ENCODE measurements at regions not wholly inside any gene's neighbourhood (a gene's known extent, or its start where the extent isn't known, plus 50 kb on each side); places are given as distances from the start of the nearest gene placed in this dataset.

DNA sequence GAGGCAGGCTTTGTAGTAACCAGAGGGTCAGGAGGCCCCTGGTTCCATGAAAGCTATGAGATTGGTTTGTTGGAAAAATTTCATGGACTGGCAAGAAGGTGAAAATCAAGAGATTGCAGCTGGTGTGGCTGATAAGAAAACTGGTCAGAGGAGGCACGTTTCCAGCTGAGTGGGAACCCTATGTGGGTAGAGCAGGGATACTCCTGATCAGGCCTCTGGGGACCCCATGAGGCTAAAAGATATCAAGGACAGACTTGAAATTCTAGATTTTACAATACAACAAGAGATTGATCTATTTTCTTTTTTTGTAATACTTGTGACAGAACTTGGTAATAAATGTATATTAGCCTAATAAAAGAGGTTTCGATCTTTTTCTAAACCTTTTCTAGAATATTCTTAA, 1615.1 kb downstream of the DPP10 start:
- TF ChIP-seq, protein P1, sequence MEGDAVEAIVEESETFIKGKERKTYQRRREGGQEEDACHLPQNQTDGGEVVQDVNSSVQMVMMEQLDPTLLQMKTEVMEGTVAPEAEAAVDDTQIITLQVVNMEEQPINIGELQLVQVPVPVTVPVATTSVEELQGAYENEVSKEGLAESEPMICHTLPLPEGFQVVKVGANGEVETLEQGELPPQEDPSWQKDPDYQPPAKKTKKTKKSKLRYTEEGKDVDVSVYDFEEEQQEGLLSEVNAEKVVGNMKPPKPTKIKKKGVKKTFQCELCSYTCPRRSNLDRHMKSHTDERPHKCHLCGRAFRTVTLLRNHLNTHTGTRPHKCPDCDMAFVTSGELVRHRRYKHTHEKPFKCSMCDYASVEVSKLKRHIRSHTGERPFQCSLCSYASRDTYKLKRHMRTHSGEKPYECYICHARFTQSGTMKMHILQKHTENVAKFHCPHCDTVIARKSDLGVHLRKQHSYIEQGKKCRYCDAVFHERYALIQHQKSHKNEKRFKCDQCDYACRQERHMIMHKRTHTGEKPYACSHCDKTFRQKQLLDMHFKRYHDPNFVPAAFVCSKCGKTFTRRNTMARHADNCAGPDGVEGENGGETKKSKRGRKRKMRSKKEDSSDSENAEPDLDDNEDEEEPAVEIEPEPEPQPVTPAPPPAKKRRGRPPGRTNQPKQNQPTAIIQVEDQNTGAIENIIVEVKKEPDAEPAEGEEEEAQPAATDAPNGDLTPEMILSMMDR (IDR thresholded peaks at IDR 0.05; ENCODE audit: control extremely low read depth, extremely low read depth, low read depth, missing control alignments), result no peak
- ChIA-PET CTCF (no interaction called here), POLR2A (no interaction called here)
- no peak for DNase-seq (ENCODE audit: extremely low spot score)

DNA sequence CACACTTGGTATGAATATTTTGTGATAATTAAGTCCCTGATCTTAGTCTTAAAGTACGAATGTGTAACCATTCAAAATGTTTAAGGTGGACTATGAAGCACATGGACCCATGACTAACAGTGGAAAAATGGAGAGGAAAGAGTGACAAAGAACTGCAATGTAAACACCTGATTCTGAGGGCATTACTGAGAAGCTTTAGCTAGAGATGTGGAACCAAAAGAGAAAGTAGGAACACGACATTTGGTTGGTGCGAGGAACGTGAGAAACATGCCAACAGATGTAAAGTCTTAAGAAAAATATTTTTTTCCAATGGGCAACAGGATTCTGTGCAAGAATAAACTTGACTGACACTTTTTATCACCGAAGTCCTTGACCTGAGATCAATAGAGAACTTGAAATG, 1618.6 kb downstream of the DPP10 start:
- ChIA-PET CTCF (interaction anchor here (0.6 kb wide), 1 partner anchor 73 kb away, joined by 3 read pairs; no protein-coding TSS in a partner anchor), POLR2A (no interaction called here)
- TF ChIP-seq, protein P1 (IDR thresholded peaks at IDR 0.05; ENCODE audit: control extremely low read depth, extremely low read depth, low read depth, missing control alignments), result no peak
- DNase-seq (ENCODE audit: extremely low spot score), result no peak

DNA sequence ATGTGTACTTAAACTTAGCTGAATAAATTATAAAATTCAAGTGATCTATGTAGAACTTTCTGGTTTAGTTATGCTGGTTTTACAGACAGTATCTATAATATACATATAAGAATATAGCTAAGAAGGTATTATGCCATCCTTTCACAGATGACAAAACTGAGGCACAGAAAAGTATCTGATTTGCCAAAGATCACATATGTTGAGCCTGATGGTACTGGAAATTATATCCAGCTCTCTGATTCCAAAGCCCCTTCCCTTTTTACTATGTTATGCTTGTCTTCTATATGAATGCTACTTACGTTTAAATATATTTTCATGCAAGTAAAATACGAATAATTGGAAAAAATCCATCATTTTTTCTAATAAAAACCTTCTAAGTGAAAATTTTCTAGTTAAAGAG, 1631.3 kb downstream of the DPP10 start:
- TF ChIP-seq, protein P1 (IDR thresholded peaks at IDR 0.05; ENCODE audit: control extremely low read depth, extremely low read depth, low read depth, missing control alignments), result no peak
- ChIA-PET CTCF (no interaction called here), POLR2A (no interaction called here)
- no peak for DNase-seq (ENCODE audit: extremely low spot score)

DNA sequence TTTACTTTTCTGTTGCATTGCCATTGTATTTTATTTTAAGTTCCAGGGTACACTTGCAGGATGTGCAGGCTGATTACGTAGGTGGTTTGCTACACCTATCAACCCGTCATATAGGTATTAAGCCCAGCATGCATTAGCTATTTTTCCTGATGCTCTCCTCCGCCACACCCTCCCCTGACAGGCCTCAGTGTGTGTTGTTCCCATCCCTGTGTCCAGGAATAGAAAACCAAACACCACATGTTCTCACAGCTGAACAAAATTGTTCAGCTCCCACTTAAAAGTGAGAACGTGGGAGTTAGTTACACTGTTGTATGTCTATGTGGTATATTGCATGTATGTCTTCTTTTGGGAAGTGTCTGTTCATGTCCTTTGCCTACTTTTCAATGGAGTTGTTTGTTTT, 1631.7 kb downstream of the DPP10 start:
- no peak for DNase-seq (ENCODE audit: extremely low spot score)
- POLR2A ChIA-PET, result no interaction called here

DNA sequence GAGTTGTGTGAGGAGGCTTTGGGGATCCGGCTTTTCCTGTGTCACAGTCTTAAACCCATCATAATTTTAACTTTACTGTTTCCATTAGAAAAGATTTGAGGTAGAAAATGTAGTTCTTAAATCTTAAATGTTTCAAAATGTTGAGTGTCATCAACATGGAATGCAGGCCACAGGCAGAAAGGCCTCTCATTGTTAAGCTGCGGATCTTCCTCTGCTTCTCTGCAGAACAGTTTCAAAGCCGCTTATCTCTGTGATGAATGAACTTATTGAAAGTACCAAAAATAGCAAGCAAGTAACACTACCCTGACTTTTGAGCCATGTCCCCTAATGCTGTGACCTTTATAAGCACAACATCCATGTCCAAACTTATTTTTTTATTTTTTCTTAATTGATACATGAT, 1645.8 kb downstream of the DPP10 start:
- TF ChIP-seq, protein P1 (IDR thresholded peaks at IDR 0.05; ENCODE audit: control extremely low read depth, extremely low read depth, low read depth, missing control alignments), result no peak
- DNase-seq (ENCODE audit: extremely low spot score), result no peak
- POLR2A ChIA-PET, result no interaction called here
- CTCF ChIA-PET, result interaction anchor here (1.0 kb wide), 1 partner anchor 9 kb away, joined by 3 read pairs; no protein-coding TSS in a partner anchor

More for the DNA sequence above, 1631.7 kb downstream of the DPP10 start:
- TF ChIP-seq, protein P1 (IDR thresholded peaks at IDR 0.05; ENCODE audit: control extremely low read depth, extremely low read depth, low read depth, missing control alignments), result no peak
- CTCF ChIA-PET, result interaction anchor here (1.0 kb wide), 1 partner anchor 11 kb away, joined by 3 read pairs; no protein-coding TSS in a partner anchor

DNA sequence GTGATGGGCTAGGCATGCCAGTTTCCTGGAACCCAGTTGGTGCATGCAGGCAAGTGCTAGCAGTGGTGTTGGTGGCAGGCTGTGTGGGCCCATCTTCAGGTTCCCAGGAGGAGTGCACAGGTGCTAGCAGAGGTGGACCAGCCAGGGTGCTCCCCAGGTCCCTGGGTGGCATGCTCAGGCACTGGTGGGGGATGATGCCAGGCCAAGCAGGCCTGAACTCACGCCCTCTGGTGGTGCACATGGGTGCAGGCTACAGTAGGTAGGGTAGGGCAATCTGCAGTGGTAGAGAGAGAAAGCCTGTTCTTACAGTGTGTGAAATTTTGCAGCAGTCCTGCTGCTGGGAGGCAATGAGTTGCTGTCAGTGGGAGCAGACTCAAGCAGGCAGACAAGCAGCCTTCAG, 1651.8 kb downstream of the DPP10 start:
- DNase-seq (ENCODE audit: extremely low spot score), result no peak
- TF ChIP-seq, protein P1 (IDR thresholded peaks at IDR 0.05; ENCODE audit: control extremely low read depth, extremely low read depth, low read depth, missing control alignments), result no peak
- CTCF ChIA-PET, result no interaction called here
- POLR2A ChIA-PET, result no interaction called here

DNA sequence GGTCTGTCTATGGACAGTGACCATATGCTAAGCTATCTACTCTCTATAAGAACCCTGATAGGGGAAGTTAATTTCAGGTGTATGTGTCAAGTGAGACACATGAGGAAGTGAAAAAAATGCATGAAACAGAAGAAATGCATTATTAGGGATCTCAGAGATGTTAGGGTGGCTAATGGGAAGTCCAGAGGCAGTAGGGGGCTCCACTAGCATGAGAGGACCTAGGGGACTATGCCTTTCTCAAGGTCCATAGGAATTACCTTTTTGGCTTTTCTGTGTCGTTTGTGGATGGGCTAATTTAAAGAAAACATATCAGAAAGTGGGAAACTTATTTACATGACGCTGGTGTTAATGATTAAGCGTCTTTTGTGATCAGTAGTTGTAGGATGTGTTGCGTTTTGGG, 1653.2 kb downstream of the DPP10 start:
- POLR2A ChIA-PET, result no interaction called here
- no peak for DNase-seq (ENCODE audit: extremely low spot score)
- CTCF ChIA-PET, result no interaction called here
- TF ChIP-seq, protein P1 (IDR thresholded peaks at IDR 0.05; ENCODE audit: control extremely low read depth, extremely low read depth, low read depth, missing control alignments), result no peak
